OCI-LY3 (cell line): ENCODE measurements at regions not wholly inside any gene's neighbourhood (a gene's known extent, or its start where the extent isn't known, plus 50 kb on each side); places are given as distances from the start of the nearest gene placed in this dataset.

Source experiments
- H2AFZ ChIP-seq: fragments of 200-600, 300-600 bp; shearing (Covaris generic); 2 replicates; pipeline ENCODE4 v1.6.0; 2014; ENCODE audit warnings: antibody characterized with exemption, low read depth, low read length
- H3K27ac ChIP-seq: fragments of 200-600, 300-600 bp; sonication (generic); 2 replicates; pipeline ENCODE4 v1.5.1; 2014; ENCODE audit warnings: mild to moderate bottlenecking, low read length, moderate library complexity, mixed read lengths
- H3K27me3 ChIP-seq: fragments of 200-600, 300-600 bp; sonication (generic); 2 replicates; pipeline ENCODE4 v1.6.1; 2014; ENCODE audit warnings: low read depth, low read length, mixed read lengths
- H3K36me3 ChIP-seq: fragments of 200-600, 300-600 bp; sonication (generic); replicated peaks from 2 replicates; pipeline ENCODE3; 2014; ENCODE audit warnings: low read depth, low read length, mixed read lengths
- H3K4me1 ChIP-seq: fragments of 300-600, 200-600 bp; sonication (generic); 2 replicates; pipeline ENCODE4 v1.6.1; 2014; ENCODE audit warnings: low read length, mixed read lengths
- H3K4me2 ChIP-seq: fragments of 200-600, 300-600 bp; sonication (generic); 2 replicates; pipeline ENCODE4 v1.6.1; 2014; ENCODE audit warnings: low read length, mixed read lengths
- H3K4me3 ChIP-seq: fragments of 300-600, 200-600 bp; sonication (generic); 2 replicates; pipeline ENCODE4 v1.5.1; 2014; ENCODE audit warnings: antibody characterized with exemption, mild to moderate bottlenecking, low read length, moderate library complexity
- H3K79me2 ChIP-seq: fragments of 300-600, 200-600 bp; shearing (Covaris generic); 2 replicates; pipeline ENCODE4 v1.6.1; 2014; ENCODE audit warnings: mild to moderate bottlenecking, low read length, mixed read lengths
- H3K9ac ChIP-seq: fragments of 300-600, 200-600 bp; shearing (Covaris generic); 2 replicates; pipeline ENCODE4 v1.6.0; 2014; ENCODE audit warnings: mild to moderate bottlenecking, low read length, moderate library complexity
- H3K9me3 ChIP-seq: fragments of 200-600, 300-600 bp; shearing (Covaris generic); 2 replicates; pipeline ENCODE4 v1.6.1; 2014; ENCODE audit warnings: low read length, mixed read lengths; ENCODE audit not compliant: insufficient read depth
- H4K20me1 ChIP-seq: fragments of 200-600, 300-600 bp; sonication (generic); 2 replicates; pipeline ENCODE4 v1.6.1; 2016; ENCODE audit warnings: low read length, mixed read lengths; ENCODE audit not compliant: insufficient read depth
- CTCF ChIP-seq: fragments of 200-600, 300-600 bp; sonication (generic); IDR thresholded peaks from 2 replicates; pipeline ENCODE4 v1.5.1; 2014; ENCODE audit warnings: antibody characterized with exemption, low read length, low read depth
- EZH2phosphoT487 ChIP-seq: fragments of 200-600 bp; shearing (Covaris generic); IDR thresholded peaks from 2 replicates; pipeline ENCODE4 v1.6.1; 2018; ENCODE audit warnings: antibody characterized with exemption, mixed run types, low read depth

- Histone ChIP-seq H3K4me1 (no peaks in the 10 kb centered on the region), H3K36me3 (no peaks in the 10 kb centered on the region), H3K4me2 (no peak overlapping the region), H3K9me3 (no peaks in the 10 kb centered on the region), H3K27ac (no peak overlapping the region), H2AFZ (no peak overlapping the region), H4K20me1 (no peaks in the 10 kb centered on the region), H3K79me2 (no peaks in the 10 kb centered on the region), H3K27me3 (no peaks in the 10 kb centered on the region), H3K4me3 (no peak overlapping the region), H3K9ac (no peak overlapping the region)
- TF ChIP-seq EZH2phosphoT487 (no peak), CTCF (0 out of 2 replicates have a peak, but pooled peaks have one; percentile 8)
Measured at GRCh38 chr1:232467073-232467760, 162.7 kb downstream of the SIPA1L2 start.

GRCh38 chr1:232464325-232464724 lies 165.6 kb downstream of the SIPA1L2 start:
- Histone ChIP-seq H3K27ac (no peak overlapping the region), H3K4me1 (no peaks in the 10 kb centered on the region), H3K9me3 (no peaks in the 10 kb centered on the region), H2AFZ (no peak overlapping the region), H3K4me3 (no peak overlapping the region), H3K27me3 (no peaks in the 10 kb centered on the region), H3K79me2 (no peaks in the 10 kb centered on the region), H3K4me2 (no peak overlapping the region), H4K20me1 (no peaks in the 10 kb centered on the region), H3K36me3 (no peaks in the 10 kb centered on the region), H3K9ac (no peak overlapping the region)
- TF ChIP-seq EZH2phosphoT487 (no peak), CTCF (no peak)

- Histone ChIP-seq H3K27ac (no peak overlapping the region), H3K27me3 (no peaks in the 10 kb centered on the region), H3K9ac (no peak overlapping the region), H2AFZ (no peak overlapping the region), H3K36me3 (no peaks in the 10 kb centered on the region), H3K4me2 (no peak overlapping the region), H3K79me2 (no peaks in the 10 kb centered on the region), H3K4me1 (peaks cover 3% of the 10 kb centered on the region), H4K20me1 (no peaks in the 10 kb centered on the region), H3K4me3 (no peak overlapping the region), H3K9me3 (no peaks in the 10 kb centered on the region)
- TF ChIP-seq CTCF (no peak), EZH2phosphoT487 (no peak)
Measured at GRCh38 chr1:232463225-232463624, 166.7 kb downstream of the SIPA1L2 start.

- H3K36me3 ChIP-seq = no peaks in the 10 kb centered on the region
- TF ChIP-seq CTCF = no peak
- no peak for TF ChIP-seq EZH2phosphoT487
- H3K4me1 ChIP-seq = peaks cover 11% of the 10 kb centered on the region
- no peaks in the 10 kb centered on the region for H3K9me3 ChIP-seq
- no peaks in the 10 kb centered on the region for H4K20me1 ChIP-seq
- no peaks in the 10 kb centered on the region for H3K79me2 ChIP-seq
- no peaks in the 10 kb centered on the region for H3K27me3 ChIP-seq
- H3K27ac ChIP-seq = no peak overlapping the region
- no peak overlapping the region for H3K4me2 ChIP-seq
- no peak overlapping the region for H2AFZ ChIP-seq
- no peak overlapping the region for H3K4me3 ChIP-seq
- no peak overlapping the region for H3K9ac ChIP-seq
Measured at GRCh38 chr1:232462213-232462612, 167.7 kb downstream of the SIPA1L2 start.
